GM18907 (cell line): ENCODE measurements at regions not wholly inside any gene's neighbourhood (a gene's known extent, or its start where the extent isn't known, plus 50 kb on each side); places are given as distances from the start of the nearest gene placed in this dataset.
"Not testable (repeated sequence)": the region's sequence is repeated elsewhere in the genome, so short reads cannot be mapped to it uniquely, and the experiment has no call there.

Experiments
- ATAC-seq: cut with Tn5 transposase; IDR thresholded peaks from one replicate; pipeline ENCODE4 v1.9.1; 2021; ENCODE audit warnings: mild to moderate bottlenecking, moderate library complexity; ENCODE audit not compliant: unreplicated experiment

GRCh38 chr14:65957631-65958205 lies 528.5 kb upstream of the CCDC196 start:
- ATAC-seq = no peak

- ATAC-seq = peak; percentile 53
Observed at GRCh38 chr14:65958664-65959562, 527.3 kb upstream of the CCDC196 start.

- ATAC-seq = peak; percentile 83
Observed at GRCh38 chr14:65959563-65960024, 526.6 kb upstream of the CCDC196 start.

GRCh38 chr14:65961004-65961403 lies 525.2 kb upstream of the CCDC196 start:
- ATAC-seq = no peak

GRCh38 chr14:65962952-65963351 lies 523.2 kb upstream of the CCDC196 start:
- ATAC-seq = no peak

- ATAC-seq = no peak
Observed at GRCh38 chr14:65964366-65964765, 521.8 kb upstream of the CCDC196 start.

GRCh38 chr14:65966188-65966587 lies 520.0 kb upstream of the CCDC196 start:
- no peak for ATAC-seq

GRCh38 chr14:65972346-65972870 lies 513.8 kb upstream of the CCDC196 start:
- no peak for ATAC-seq

- ATAC-seq = no peak
Observed at GRCh38 chr14:65972891-65973290, 513.3 kb upstream of the CCDC196 start.

- ATAC-seq = no peak
Observed at GRCh38 chr14:65975865-65976264, 510.3 kb upstream of the CCDC196 start.

GRCh38 chr14:65976761-65977404 lies 509.3 kb upstream of the CCDC196 start:
- ATAC-seq = no peak

GRCh38 chr14:65981192-65981843 lies 504.9 kb upstream of the CCDC196 start:
- ATAC-seq = no peak

- no peak for ATAC-seq
Observed at GRCh38 chr14:65986041-65986440, 500.1 kb upstream of the CCDC196 start.

- ATAC-seq = no peak
Observed at GRCh38 chr14:65989981-65990380, 496.2 kb upstream of the CCDC196 start.

GRCh38 chr14:65991104-65991503 lies 495.1 kb upstream of the CCDC196 start:
- no peak for ATAC-seq

- ATAC-seq = not testable (repeated sequence)
Observed at GRCh38 chr14:65991935-65992334, 494.2 kb upstream of the CCDC196 start.

- ATAC-seq = no peak
Observed at GRCh38 chr14:65993103-65993502, 493.1 kb upstream of the CCDC196 start.

GRCh38 chr14:65993996-65994395 lies 492.2 kb upstream of the CCDC196 start:
- ATAC-seq = no peak

GRCh38 chr14:65997347-65997746 lies 488.8 kb upstream of the CCDC196 start:
- no peak for ATAC-seq

GRCh38 chr14:65999865-66000264 lies 486.3 kb upstream of the CCDC196 start:
- ATAC-seq = no peak

- ATAC-seq = no peak
Observed at GRCh38 chr14:66000766-66001165, 485.4 kb upstream of the CCDC196 start.
